ENCODE measurements at regions not wholly inside any gene's neighbourhood (a gene's known extent, or its start where the extent isn't known, plus 50 kb on each side); places are given as distances from the start of the nearest gene placed in this dataset.

DNA sequence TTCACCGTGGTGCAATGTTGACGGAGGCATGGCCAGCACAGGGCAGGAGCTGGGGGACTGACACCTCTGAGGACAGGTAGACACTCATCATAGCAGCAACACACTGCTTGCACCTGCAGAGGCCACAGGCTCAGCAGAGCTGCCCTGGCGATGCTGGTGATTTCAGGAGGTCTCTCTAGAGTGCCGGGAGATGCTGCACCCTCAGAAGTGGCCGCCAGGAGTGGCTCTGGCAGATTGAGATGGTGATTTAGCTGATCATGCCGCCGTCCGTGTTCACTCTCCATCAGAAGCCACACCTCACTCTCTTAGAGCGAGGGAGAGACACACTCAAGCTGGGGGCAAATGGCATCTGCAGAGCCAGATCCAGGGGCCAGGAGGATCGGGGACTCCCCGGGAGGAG is 244.6 kb upstream of the SGCG start:
- H3K36me3 ChIP-seq (ENCODE audit: control insufficient read depth in 2 of 2, insufficient read depth in 1 of 2, low read length in 2 of 2), result no peaks in the 10 kb centered on the region
- no peak overlapping the region for H3K27ac ChIP-seq (ENCODE audit: extremely low read depth, low read depth, low read length)
- ChIA-PET POLR2A (no interaction called here), CTCF (interaction anchor here (0.6 kb wide), 1 partner anchor 1167 kb away, joined by 3 read pairs; no protein-coding TSS in a partner anchor)
- no peak overlapping the region for H3K4me3 ChIP-seq (ENCODE audit: low read depth, low read length)
- TF ChIP-seq, protein P1, sequence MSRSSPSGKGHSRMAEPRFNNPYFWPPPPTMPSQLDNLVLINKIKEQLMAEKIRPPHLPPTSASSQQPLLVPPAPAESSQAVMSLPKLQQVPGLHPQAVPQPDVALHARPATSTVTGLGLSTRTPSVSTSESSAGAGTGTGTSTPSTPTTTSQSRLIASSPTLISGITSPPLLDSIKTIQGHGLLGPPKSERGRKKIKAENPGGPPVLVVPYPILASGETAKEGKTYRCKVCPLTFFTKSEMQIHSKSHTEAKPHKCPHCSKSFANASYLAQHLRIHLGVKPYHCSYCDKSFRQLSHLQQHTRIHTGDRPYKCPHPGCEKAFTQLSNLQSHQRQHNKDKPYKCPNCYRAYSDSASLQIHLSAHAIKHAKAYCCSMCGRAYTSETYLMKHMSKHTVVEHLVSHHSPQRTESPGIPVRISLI (tag by site-specific recombination; IDR thresholded peaks at IDR 0.05), result no peak
- TF ChIP-seq ZBTB7A (tag by site-specific recombination; IDR thresholded peaks at IDR 0.05; ENCODE audit: low read depth) (no peak), ZNF157 (tag by site-specific recombination; IDR thresholded peaks at IDR 0.05) (no peak), ZNF223 (tag by site-specific recombination; IDR thresholded peaks at IDR 0.05) (no peak)
- TF ChIP-seq, protein P2, sequence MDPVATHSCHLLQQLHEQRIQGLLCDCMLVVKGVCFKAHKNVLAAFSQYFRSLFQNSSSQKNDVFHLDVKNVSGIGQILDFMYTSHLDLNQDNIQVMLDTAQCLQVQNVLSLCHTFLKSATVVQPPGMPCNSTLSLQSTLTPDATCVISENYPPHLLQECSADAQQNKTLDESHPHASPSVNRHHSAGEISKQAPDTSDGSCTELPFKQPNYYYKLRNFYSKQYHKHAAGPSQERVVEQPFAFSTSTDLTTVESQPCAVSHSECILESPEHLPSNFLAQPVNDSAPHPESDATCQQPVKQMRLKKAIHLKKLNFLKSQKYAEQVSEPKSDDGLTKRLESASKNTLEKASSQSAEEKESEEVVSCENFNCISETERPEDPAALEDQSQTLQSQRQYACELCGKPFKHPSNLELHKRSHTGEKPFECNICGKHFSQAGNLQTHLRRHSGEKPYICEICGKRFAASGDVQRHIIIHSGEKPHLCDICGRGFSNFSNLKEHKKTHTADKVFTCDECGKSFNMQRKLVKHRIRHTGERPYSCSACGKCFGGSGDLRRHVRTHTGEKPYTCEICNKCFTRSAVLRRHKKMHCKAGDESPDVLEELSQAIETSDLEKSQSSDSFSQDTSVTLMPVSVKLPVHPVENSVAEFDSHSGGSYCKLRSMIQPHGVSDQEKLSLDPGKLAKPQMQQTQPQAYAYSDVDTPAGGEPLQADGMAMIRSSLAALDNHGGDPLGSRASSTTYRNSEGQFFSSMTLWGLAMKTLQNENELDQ (tag by site-specific recombination; IDR thresholded peaks at IDR 0.05; ENCODE audit: low read depth), result no peak
- TF ChIP-seq, protein P3, sequence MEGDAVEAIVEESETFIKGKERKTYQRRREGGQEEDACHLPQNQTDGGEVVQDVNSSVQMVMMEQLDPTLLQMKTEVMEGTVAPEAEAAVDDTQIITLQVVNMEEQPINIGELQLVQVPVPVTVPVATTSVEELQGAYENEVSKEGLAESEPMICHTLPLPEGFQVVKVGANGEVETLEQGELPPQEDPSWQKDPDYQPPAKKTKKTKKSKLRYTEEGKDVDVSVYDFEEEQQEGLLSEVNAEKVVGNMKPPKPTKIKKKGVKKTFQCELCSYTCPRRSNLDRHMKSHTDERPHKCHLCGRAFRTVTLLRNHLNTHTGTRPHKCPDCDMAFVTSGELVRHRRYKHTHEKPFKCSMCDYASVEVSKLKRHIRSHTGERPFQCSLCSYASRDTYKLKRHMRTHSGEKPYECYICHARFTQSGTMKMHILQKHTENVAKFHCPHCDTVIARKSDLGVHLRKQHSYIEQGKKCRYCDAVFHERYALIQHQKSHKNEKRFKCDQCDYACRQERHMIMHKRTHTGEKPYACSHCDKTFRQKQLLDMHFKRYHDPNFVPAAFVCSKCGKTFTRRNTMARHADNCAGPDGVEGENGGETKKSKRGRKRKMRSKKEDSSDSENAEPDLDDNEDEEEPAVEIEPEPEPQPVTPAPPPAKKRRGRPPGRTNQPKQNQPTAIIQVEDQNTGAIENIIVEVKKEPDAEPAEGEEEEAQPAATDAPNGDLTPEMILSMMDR (tag by site-specific recombination; IDR thresholded peaks at IDR 0.05), result no peak
- no peaks in the 10 kb centered on the region for H3K9me3 ChIP-seq (ENCODE audit: control insufficient read depth, insufficient read depth, low read depth, low read length)
- no peaks in the 10 kb centered on the region for H3K4me1 ChIP-seq (ENCODE audit: control insufficient read depth, insufficient read depth, low read length)

DNA sequence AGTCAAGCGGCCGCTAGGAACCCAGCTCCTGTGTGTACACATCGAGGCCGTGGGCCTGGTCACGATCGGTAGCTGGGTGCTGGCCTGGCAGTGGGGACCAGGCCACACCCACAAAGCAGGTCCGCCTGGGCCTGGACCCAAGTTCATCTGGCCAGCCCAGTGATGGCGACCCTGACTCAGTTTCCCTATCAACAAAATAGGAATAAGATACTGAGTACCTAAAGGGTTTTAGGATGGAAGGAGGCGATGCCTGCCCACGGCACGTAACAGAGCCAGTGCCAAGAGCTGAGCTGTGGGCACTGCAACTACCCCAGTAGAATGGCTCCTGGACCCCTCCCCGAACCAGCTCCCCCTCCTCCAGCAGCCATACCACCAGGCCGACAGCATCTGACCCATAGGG is 243.5 kb upstream of the SGCG start:
- Histone ChIP-seq H3K36me3 (ENCODE audit: control insufficient read depth in 2 of 2, insufficient read depth in 1 of 2, low read length in 2 of 2) (no peaks in the 10 kb centered on the region), H3K9me3 (ENCODE audit: control insufficient read depth, insufficient read depth, low read depth, low read length) (no peaks in the 10 kb centered on the region), H3K4me1 (ENCODE audit: control insufficient read depth, insufficient read depth, low read length) (no peaks in the 10 kb centered on the region), H3K27ac (ENCODE audit: extremely low read depth, low read depth, low read length) (no peak overlapping the region), H3K4me3 (ENCODE audit: low read depth, low read length) (no peak overlapping the region)
- ChIA-PET CTCF (no interaction called here), POLR2A (no interaction called here)
- TF ChIP-seq ZNF350 (tag by site-specific recombination; IDR thresholded peaks at IDR 0.05) (no peak), ZNF624 (tag by site-specific recombination; IDR thresholded peaks at IDR 0.05) (no peak), ZNF514 (tag by site-specific recombination; IDR thresholded peaks at IDR 0.05) (no peak), ZNF266 (tag by site-specific recombination; IDR thresholded peaks at IDR 0.05; ENCODE audit: low read depth) (no peak), ZNF623 (tag by site-specific recombination; IDR thresholded peaks at IDR 0.05) (no peak), GLI2 (tag by site-specific recombination; IDR thresholded peaks at IDR 0.05; ENCODE audit: borderline replicate concordance, low read depth) (no peak), ZNF785 (tag by site-specific recombination; IDR thresholded peaks at IDR 0.05) (no peak), YY1 (tag by site-specific recombination; IDR thresholded peaks at IDR 0.05) (no peak)
- TF ChIP-seq, protein P4, sequence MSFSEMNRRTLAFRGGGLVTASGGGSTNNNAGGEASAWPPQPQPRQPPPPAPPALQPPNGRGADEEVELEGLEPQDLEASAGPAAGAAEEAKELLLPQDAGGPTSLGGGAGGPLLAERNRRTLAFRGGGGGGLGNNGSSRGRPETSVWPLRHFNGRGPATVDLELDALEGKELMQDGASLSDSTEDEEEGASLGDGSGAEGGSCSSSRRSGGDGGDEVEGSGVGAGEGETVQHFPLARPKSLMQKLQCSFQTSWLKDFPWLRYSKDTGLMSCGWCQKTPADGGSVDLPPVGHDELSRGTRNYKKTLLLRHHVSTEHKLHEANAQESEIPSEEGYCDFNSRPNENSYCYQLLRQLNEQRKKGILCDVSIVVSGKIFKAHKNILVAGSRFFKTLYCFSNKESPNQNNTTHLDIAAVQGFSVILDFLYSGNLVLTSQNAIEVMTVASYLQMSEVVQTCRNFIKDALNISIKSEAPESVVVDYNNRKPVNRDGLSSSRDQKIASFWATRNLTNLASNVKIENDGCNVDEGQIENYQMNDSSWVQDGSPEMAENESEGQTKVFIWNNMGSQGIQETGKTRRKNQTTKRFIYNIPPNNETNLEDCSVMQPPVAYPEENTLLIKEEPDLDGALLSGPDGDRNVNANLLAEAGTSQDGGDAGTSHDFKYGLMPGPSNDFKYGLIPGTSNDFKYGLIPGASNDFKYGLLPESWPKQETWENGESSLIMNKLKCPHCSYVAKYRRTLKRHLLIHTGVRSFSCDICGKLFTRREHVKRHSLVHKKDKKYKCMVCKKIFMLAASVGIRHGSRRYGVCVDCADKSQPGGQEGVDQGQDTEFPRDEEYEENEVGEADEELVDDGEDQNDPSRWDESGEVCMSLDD (tag by site-specific recombination; IDR thresholded peaks at IDR 0.05), result no peak
